ENCODE measurements at regions not wholly inside any gene's neighbourhood (a gene's known extent, or its start where the extent isn't known, plus 50 kb on each side); places are given as distances from the start of the nearest gene placed in this dataset.

- Histone ChIP-seq H3K4me3 (ENCODE audit: low read depth, low read length) (no peak overlapping the region), H3K27me3 (ENCODE audit: control insufficient read depth, insufficient read depth, low read length) (no peaks in the 10 kb centered on the region), H3K36me3 (ENCODE audit: control insufficient read depth, insufficient read depth, low read length) (no peaks in the 10 kb centered on the region)
- DNase-seq (ENCODE audit: low read depth): no peak
- no peak for TF ChIP-seq CTCF (IDR thresholded peaks at IDR 0.05; ENCODE audit: insufficient read depth, low read length, poor library complexity, severe bottlenecking)
These were observed 1850.6 kb upstream of the SEL1L start for GRCh38 chr14:83384253-83384652.

DNA sequence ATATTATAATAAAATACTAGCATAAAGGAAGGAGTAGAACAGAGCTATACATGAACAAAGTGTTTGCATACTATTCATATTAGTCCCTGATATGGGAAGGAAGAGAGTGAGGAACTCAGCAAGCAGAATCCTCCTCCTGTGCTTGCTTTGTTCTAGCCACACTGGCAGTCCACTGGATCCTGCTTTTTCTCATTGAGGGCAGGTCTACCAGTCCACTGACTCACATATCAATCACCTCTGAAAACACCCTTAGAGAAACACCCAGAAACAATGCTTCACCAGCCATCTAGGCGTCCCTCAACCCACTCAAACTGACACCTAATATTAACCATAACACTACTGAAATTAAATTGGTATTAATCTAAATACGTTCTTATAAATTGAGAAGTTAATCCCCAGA, 1861.7 kb upstream of the SEL1L start:
- DNase-seq (ENCODE audit: low read depth): no peak
- Histone ChIP-seq H3K36me3 (ENCODE audit: control insufficient read depth, insufficient read depth, low read length) (no peaks in the 10 kb centered on the region), H3K4me3 (ENCODE audit: low read depth, low read length) (no peak overlapping the region), H3K27me3 (ENCODE audit: control insufficient read depth, insufficient read depth, low read length) (no peaks in the 10 kb centered on the region)
- TF ChIP-seq CTCF (IDR thresholded peaks at IDR 0.05; ENCODE audit: insufficient read depth, low read length, poor library complexity, severe bottlenecking): no peak

DNA sequence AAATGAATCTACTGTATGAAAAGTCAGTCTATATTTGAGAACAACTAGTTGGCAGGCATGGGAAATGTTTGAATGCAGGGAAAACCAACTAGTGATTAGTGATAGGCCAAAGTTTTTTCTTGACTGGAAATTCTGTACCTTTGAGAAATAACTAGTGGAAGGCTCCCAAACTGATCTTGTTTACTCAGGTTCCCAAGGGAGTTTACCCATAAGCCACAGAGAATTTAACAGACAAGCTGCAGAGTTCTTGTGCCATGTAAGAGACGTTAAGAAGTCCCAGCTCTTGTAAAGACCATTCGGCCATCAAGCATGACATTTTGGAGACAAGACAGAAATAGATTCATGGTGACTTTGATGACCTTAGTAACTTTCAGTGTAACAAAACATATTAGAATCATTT, 1882.8 kb upstream of the SEL1L start:
- no peak for DNase-seq (ENCODE audit: low read depth)
- Histone ChIP-seq H3K36me3 (ENCODE audit: control insufficient read depth, insufficient read depth, low read length) (no peaks in the 10 kb centered on the region), H3K27me3 (ENCODE audit: control insufficient read depth, insufficient read depth, low read length) (no peaks in the 10 kb centered on the region), H3K4me3 (ENCODE audit: low read depth, low read length) (no peak overlapping the region)
- TF ChIP-seq CTCF (IDR thresholded peaks at IDR 0.05; ENCODE audit: insufficient read depth, low read length, poor library complexity, severe bottlenecking): no peak

- Histone ChIP-seq H3K36me3 (ENCODE audit: control insufficient read depth, insufficient read depth, low read length) (no peaks in the 10 kb centered on the region), H3K4me3 (ENCODE audit: low read depth, low read length) (no peak overlapping the region), H3K27me3 (ENCODE audit: control insufficient read depth, insufficient read depth, low read length) (no peaks in the 10 kb centered on the region)
- TF ChIP-seq CTCF (IDR thresholded peaks at IDR 0.05; ENCODE audit: insufficient read depth, low read length, poor library complexity, severe bottlenecking): no peak
- no peak for DNase-seq (ENCODE audit: low read depth)
These were observed 1885.8 kb upstream of the SEL1L start for GRCh38 chr14:83419420-83419819.

- DNase-seq (ENCODE audit: low read depth): no peak
- no peaks in the 10 kb centered on the region for H3K36me3 ChIP-seq (ENCODE audit: control insufficient read depth, insufficient read depth, low read length)
- H3K27me3 ChIP-seq (ENCODE audit: control insufficient read depth, insufficient read depth, low read length): no peaks in the 10 kb centered on the region
- no peak overlapping the region for H3K4me3 ChIP-seq (ENCODE audit: low read depth, low read length)
- no peak for TF ChIP-seq CTCF (IDR thresholded peaks at IDR 0.05; ENCODE audit: insufficient read depth, low read length, poor library complexity, severe bottlenecking)
These were observed 1888.1 kb upstream of the SEL1L start for GRCh38 chr14:83421711-83422110.

- no peaks in the 10 kb centered on the region for H3K36me3 ChIP-seq (ENCODE audit: control insufficient read depth, insufficient read depth, low read length)
- no peak for TF ChIP-seq CTCF (IDR thresholded peaks at IDR 0.05; ENCODE audit: insufficient read depth, low read length, poor library complexity, severe bottlenecking)
- H3K4me3 ChIP-seq (ENCODE audit: low read depth, low read length): no peak overlapping the region
- no peaks in the 10 kb centered on the region for H3K27me3 ChIP-seq (ENCODE audit: control insufficient read depth, insufficient read depth, low read length)
- no peak for DNase-seq (ENCODE audit: low read depth)
These were observed 1891.5 kb upstream of the SEL1L start for GRCh38 chr14:83425138-83425537.

All from kidney epithelial cell (primary cell).